HL-60 (cell line): ENCODE measurements at regions not wholly inside any gene's neighbourhood (a gene's known extent, or its start where the extent isn't known, plus 50 kb on each side); places are given as distances from the start of the nearest gene placed in this dataset.

Experiments used
- DNase-seq, 2 experiments: peaks; one replicate each; pipeline ENCODE4 v3.0.0-alpha.2; 2010 to 2020; ENCODE audit warnings: low read depth in 1 of 2, low spot score in 1 of 2
- H3K27ac ChIP-seq: fragments of 250-450 bp; sonication (Bioruptor Pico); replicated peaks from 2 replicates; pipeline ENCODE4 v1.5.1; 2020; ENCODE audit warnings: mild to moderate bottlenecking, moderate library complexity
- H3K27me3 ChIP-seq: fragments of 250-450 bp; sonication (Bioruptor Pico); 2 replicates; pipeline ENCODE4 v1.5.1; 2021; ENCODE audit warnings: mild to moderate bottlenecking, moderate library complexity; ENCODE audit not compliant: insufficient read depth, poor library complexity, severe bottlenecking
- H3K4me3 ChIP-seq: replicated peaks from 2 replicates; pipeline ENCODE4 v1.5.1; 2011; ENCODE audit warnings: mild to moderate bottlenecking, control low read depth, low read length; ENCODE audit not compliant: insufficient read depth
- CTCF ChIP-seq: IDR thresholded peaks from one replicate; pipeline ENCODE4 v1.5.1; 2011; ENCODE audit warnings: low read length, control low read depth, inconsistent platforms; ENCODE audit not compliant: insufficient read depth
- GABPA ChIP-seq: IDR thresholded peaks from 2 replicates; pipeline ENCODE4 v1.6.1; 2012; ENCODE audit warnings: low read depth
- POLR2AphosphoS5 ChIP-seq: IDR thresholded peaks from 2 replicates; pipeline ENCODE4 v1.6.1; 2012; ENCODE audit warnings: low read depth
- SPI1 ChIP-seq: IDR thresholded peaks from 2 replicates; pipeline ENCODE4 v1.6.1; 2012; ENCODE audit warnings: low read depth, mild to moderate bottlenecking, borderline replicate concordance
- TF ChIP-seq, protein P1 (sequence below): IDR thresholded peaks from 2 replicates; pipeline ENCODE4 v1.6.1; 2012; ENCODE audit warnings: low read depth; ENCODE audit not compliant: insufficient replicate concordance

GRCh38 chr11:134761926-134762247 lies 349.8 kb upstream of the B3GAT1 start:
- H3K4me3 ChIP-seq = no peak overlapping the region
- no peaks in the 10 kb centered on the region for H3K27me3 ChIP-seq
- H3K27ac ChIP-seq = no peak overlapping the region
- TF ChIP-seq, protein P1, sequence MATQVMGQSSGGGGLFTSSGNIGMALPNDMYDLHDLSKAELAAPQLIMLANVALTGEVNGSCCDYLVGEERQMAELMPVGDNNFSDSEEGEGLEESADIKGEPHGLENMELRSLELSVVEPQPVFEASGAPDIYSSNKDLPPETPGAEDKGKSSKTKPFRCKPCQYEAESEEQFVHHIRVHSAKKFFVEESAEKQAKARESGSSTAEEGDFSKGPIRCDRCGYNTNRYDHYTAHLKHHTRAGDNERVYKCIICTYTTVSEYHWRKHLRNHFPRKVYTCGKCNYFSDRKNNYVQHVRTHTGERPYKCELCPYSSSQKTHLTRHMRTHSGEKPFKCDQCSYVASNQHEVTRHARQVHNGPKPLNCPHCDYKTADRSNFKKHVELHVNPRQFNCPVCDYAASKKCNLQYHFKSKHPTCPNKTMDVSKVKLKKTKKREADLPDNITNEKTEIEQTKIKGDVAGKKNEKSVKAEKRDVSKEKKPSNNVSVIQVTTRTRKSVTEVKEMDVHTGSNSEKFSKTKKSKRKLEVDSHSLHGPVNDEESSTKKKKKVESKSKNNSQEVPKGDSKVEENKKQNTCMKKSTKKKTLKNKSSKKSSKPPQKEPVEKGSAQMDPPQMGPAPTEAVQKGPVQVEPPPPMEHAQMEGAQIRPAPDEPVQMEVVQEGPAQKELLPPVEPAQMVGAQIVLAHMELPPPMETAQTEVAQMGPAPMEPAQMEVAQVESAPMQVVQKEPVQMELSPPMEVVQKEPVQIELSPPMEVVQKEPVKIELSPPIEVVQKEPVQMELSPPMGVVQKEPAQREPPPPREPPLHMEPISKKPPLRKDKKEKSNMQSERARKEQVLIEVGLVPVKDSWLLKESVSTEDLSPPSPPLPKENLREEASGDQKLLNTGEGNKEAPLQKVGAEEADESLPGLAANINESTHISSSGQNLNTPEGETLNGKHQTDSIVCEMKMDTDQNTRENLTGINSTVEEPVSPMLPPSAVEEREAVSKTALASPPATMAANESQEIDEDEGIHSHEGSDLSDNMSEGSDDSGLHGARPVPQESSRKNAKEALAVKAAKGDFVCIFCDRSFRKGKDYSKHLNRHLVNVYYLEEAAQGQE = no peak
- no peak for TF ChIP-seq POLR2AphosphoS5
- TF ChIP-seq CTCF = no peak
- no peak for DNase-seq

- TF ChIP-seq CTCF = no peak
- TF ChIP-seq, protein P1 = no peak
- no peak overlapping the region for H3K27ac ChIP-seq
- no peaks in the 10 kb centered on the region for H3K27me3 ChIP-seq
- DNase-seq = no peak
- no peak overlapping the region for H3K4me3 ChIP-seq
These were observed 349.3 kb upstream of the B3GAT1 start for GRCh38 chr11:134761386-134761785.

DNA sequence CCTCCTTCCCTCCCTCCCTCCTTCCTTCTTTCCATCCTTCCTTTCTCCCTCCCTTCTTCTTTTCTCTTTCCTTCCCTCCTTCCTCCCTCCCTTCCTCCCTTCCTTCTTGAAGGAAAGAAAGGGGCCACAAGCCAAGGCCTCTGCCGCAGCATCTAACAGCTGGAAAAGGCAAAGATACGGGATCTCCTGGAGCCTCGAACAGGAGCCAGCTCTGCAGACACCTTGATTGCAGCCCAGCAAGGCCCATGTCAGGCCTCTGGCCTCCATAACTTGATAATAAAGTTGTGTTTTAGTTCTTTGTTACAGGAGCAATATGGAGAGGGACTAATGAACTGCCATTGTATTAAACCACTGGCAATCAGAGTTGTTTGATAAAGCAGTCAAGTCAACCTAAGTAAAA lies 348.9 kb upstream of the B3GAT1 start:
- Histone ChIP-seq H3K4me3 (no peak overlapping the region), H3K27ac (no peak overlapping the region), H3K27me3 (no peaks in the 10 kb centered on the region)
- no peak for DNase-seq
- TF ChIP-seq, protein P1 = no peak
- TF ChIP-seq POLR2AphosphoS5 (no peak), SPI1 (no peak), CTCF (no peak), GABPA (no peak)
